Large intestine (tissue), 3 donors: ENCODE measurements at regions not wholly inside any gene's neighbourhood (a gene's known extent, or its start where the extent isn't known, plus 50 kb on each side); places are given as distances from the start of the nearest gene placed in this dataset.

ENCODE experiments used
- DNase-seq, 2 donors: peaks; one replicate each; pipeline versions ENCODE4 v3.0.0 to v3.0.0-alpha.2; 2013
- H3K27ac ChIP-seq: one replicate; pipeline ENCODE4 v1.5.1; 2013; ENCODE audit warnings: low read length
- H3K27me3 ChIP-seq: 2 replicates; pipeline ENCODE4 v1.6.1; 2013; ENCODE audit warnings: low read length; ENCODE audit not compliant: control insufficient read depth, insufficient read depth
- H3K36me3 ChIP-seq: 2 replicates; pipeline ENCODE4 v1.6.1; 2013; ENCODE audit warnings: low read length; ENCODE audit not compliant: control insufficient read depth, insufficient read depth
- H3K4me1 ChIP-seq: one replicate; pipeline ENCODE4 v1.6.1; 2013; ENCODE audit warnings: low read length; ENCODE audit not compliant: control insufficient read depth, insufficient read depth
- H3K4me3 ChIP-seq: one replicate; pipeline ENCODE4 v1.5.1; 2013; ENCODE audit warnings: low read length
- H3K9me3 ChIP-seq: one replicate; pipeline ENCODE4 v1.6.1; 2013; ENCODE audit warnings: mild to moderate bottlenecking, low read depth, low read length, moderate library complexity; ENCODE audit not compliant: control insufficient read depth
- WGBS: methylation state at CpG from one replicate; pipeline ENCODE4 v1.1.5; 2013; ENCODE audit warnings: low lambda C conversion rate; ENCODE audit not compliant: insufficient coverage; 5-methylcytosine and 5-hydroxymethylcytosine counted together

- Histone ChIP-seq H3K27me3 (no peaks in the 10 kb centered on the region), H3K4me1 (no peaks in the 10 kb centered on the region), H3K9me3 (no peaks in the 10 kb centered on the region), H3K36me3 (no peaks in the 10 kb centered on the region), H3K27ac (no peak overlapping the region), H3K4me3 (no peak overlapping the region)
- peak in 1 of 2 donors; percentile 1 for DNase-seq
Observed at GRCh38 chr1:194184974-194185373, 998.6 kb upstream of the B3GALT2 start.

GRCh38 chr1:194184425-194184824, 998.0 kb upstream of the B3GALT2 start:
- H3K9me3 ChIP-seq = no peaks in the 10 kb centered on the region

GRCh38 chr1:194181845-194182244, 995.4 kb upstream of the B3GALT2 start:
- H3K27me3 ChIP-seq = no peaks in the 10 kb centered on the region
- no peaks in the 10 kb centered on the region for H3K4me1 ChIP-seq
- H3K4me3 ChIP-seq = no peak overlapping the region
- no CpG with 5 or more reads among the region's 5 CpGs for WGBS
- H3K36me3 ChIP-seq = no peaks in the 10 kb centered on the region
- no peak for DNase-seq
- no peaks in the 10 kb centered on the region for H3K9me3 ChIP-seq
- no peak overlapping the region for H3K27ac ChIP-seq

More at GRCh38 chr1:194184425-194184824, 998.0 kb upstream of the B3GALT2 start:
- no peak overlapping the region for H3K4me3 ChIP-seq
- H3K36me3 ChIP-seq = no peaks in the 10 kb centered on the region
- no peaks in the 10 kb centered on the region for H3K4me1 ChIP-seq
- H3K27ac ChIP-seq = no peak overlapping the region
- H3K27me3 ChIP-seq = no peaks in the 10 kb centered on the region
- DNase-seq = no peak

- H3K9me3 ChIP-seq = no peaks in the 10 kb centered on the region
- H3K4me1 ChIP-seq = no peaks in the 10 kb centered on the region
- 81% methylated on average over 2 of the region's 2 CpGs for WGBS
- no peak overlapping the region for H3K27ac ChIP-seq
- H3K36me3 ChIP-seq = no peaks in the 10 kb centered on the region
- no peak overlapping the region for H3K4me3 ChIP-seq
- DNase-seq = no peak
- H3K27me3 ChIP-seq = no peaks in the 10 kb centered on the region
Observed at GRCh38 chr1:194176212-194176611, 989.8 kb upstream of the B3GALT2 start.

GRCh38 chr1:194175251-194175650, 988.8 kb upstream of the B3GALT2 start:
- Histone ChIP-seq H3K27me3 (no peaks in the 10 kb centered on the region), H3K9me3 (no peaks in the 10 kb centered on the region), H3K4me3 (no peak overlapping the region), H3K4me1 (no peaks in the 10 kb centered on the region), H3K36me3 (no peaks in the 10 kb centered on the region), H3K27ac (no peak overlapping the region)
- no CpG with 5 or more reads among the region's 1 CpG for WGBS
- DNase-seq = no peak

- Histone ChIP-seq H3K4me3 (no peak overlapping the region), H3K4me1 (no peaks in the 10 kb centered on the region), H3K27ac (no peak overlapping the region), H3K27me3 (no peaks in the 10 kb centered on the region), H3K9me3 (no peaks in the 10 kb centered on the region), H3K36me3 (no peaks in the 10 kb centered on the region)
- no peak for DNase-seq
Observed at GRCh38 chr1:194174528-194174927, 988.1 kb upstream of the B3GALT2 start.

GRCh38 chr1:194171596-194171995, 985.2 kb upstream of the B3GALT2 start:
- no peak for DNase-seq
- 80% methylated on average over 1 of the region's 5 CpGs for WGBS

GRCh38 chr1:194167956-194168640, 981.7 kb upstream of the B3GALT2 start:
- Histone ChIP-seq H3K27me3 (no peaks in the 10 kb centered on the region), H3K4me3 (no peak overlapping the region), H3K9me3 (no peaks in the 10 kb centered on the region), H3K4me1 (no peaks in the 10 kb centered on the region), H3K36me3 (no peaks in the 10 kb centered on the region), H3K27ac (no peak overlapping the region)
- WGBS = 60% methylated on average over 2 of the region's 4 CpGs
- DNase-seq = no peak

More at GRCh38 chr1:194171596-194171995, 985.2 kb upstream of the B3GALT2 start:
- no peaks in the 10 kb centered on the region for H3K4me1 ChIP-seq
- no peak overlapping the region for H3K27ac ChIP-seq
- H3K36me3 ChIP-seq = no peaks in the 10 kb centered on the region
- H3K27me3 ChIP-seq = no peaks in the 10 kb centered on the region
- H3K9me3 ChIP-seq = no peaks in the 10 kb centered on the region
- H3K4me3 ChIP-seq = no peak overlapping the region

- DNase-seq = no peak
- Histone ChIP-seq H3K4me3 (no peak overlapping the region), H3K9me3 (no peaks in the 10 kb centered on the region), H3K4me1 (no peaks in the 10 kb centered on the region), H3K27me3 (no peaks in the 10 kb centered on the region), H3K27ac (no peak overlapping the region), H3K36me3 (no peaks in the 10 kb centered on the region)
- WGBS = 100% methylated on average over 1 of the region's 1 CpG
Observed at GRCh38 chr1:194164755-194165154, 978.3 kb upstream of the B3GALT2 start.

GRCh38 chr1:194161591-194161990, 975.2 kb upstream of the B3GALT2 start:
- WGBS = no CpG with 5 or more reads among the region's 1 CpG
- Histone ChIP-seq H3K4me3 (no peak overlapping the region), H3K27me3 (no peaks in the 10 kb centered on the region), H3K36me3 (no peaks in the 10 kb centered on the region), H3K27ac (no peak overlapping the region), H3K4me1 (no peaks in the 10 kb centered on the region), H3K9me3 (peaks cover 5% of the 10 kb centered on the region)
- DNase-seq = no peak

GRCh38 chr1:194159941-194160340, 973.5 kb upstream of the B3GALT2 start:
- Histone ChIP-seq H3K36me3 (no peaks in the 10 kb centered on the region), H3K27me3 (no peaks in the 10 kb centered on the region), H3K9me3 (peaks cover 5% of the 10 kb centered on the region), H3K4me3 (no peak overlapping the region), H3K4me1 (no peaks in the 10 kb centered on the region), H3K27ac (no peak overlapping the region)
- no peak for DNase-seq
